Endothelial cell of umbilical vein (primary cell): ENCODE measurements at regions not wholly inside any gene's neighbourhood (a gene's known extent, or its start where the extent isn't known, plus 50 kb on each side); places are given as distances from the start of the nearest gene placed in this dataset.

Source experiments
- BruUV-seq: library from RNA; stranded (reverse); fragments of 400-500 nt; replicated peaks from 2 replicates; lab custom pipeline; 2021; lab: Mats Ljungman, UMichigan
- CTCF ChIA-PET: fragments of 300-600, 350-600 bp; sonication (Branson Sonifier 250); formaldehyde crosslinking; loops from one replicate; lab custom pipeline; 2021; ENCODE audit warnings: antibody characterized with exemption, inconsistent platforms; lab: Charles Lee
- POLR2A ChIA-PET: fragments of 300-600, 350-600 bp; sonication (Branson Sonifier 250); formaldehyde crosslinking; loops from one replicate; lab custom pipeline; 2021; ENCODE audit warnings: antibody characterized with exemption, inconsistent platforms; lab: Charles Lee
- DNase-seq: peaks from one replicate; pipeline ENCODE4 v3.0.0-alpha.2; 2011; ENCODE audit warnings: low read depth, low spot score
- FAIRE-seq: peaks from 2 replicates; lab custom pipeline; 2011; peaks lifted over from hg19 to GRCh38; lab: Jason Lieb, UNC
- H2AFZ ChIP-seq: 2 replicates; pipeline ENCODE4 v1.6.0; 2012; ENCODE audit warnings: low read depth, low read length, control low read depth, inconsistent platforms
- H3K27ac ChIP-seq: 2 replicates; pipeline ENCODE4 v1.5.1; 2011; ENCODE audit warnings: low read depth, mild to moderate bottlenecking, control low read depth, low read length, moderate library complexity; ENCODE audit not compliant: insufficient read depth
- H3K27me3 ChIP-seq, 2 experiments: 2 replicates each; pipeline versions ENCODE4 v1.6.0 to v1.6.1; 2011; ENCODE audit warnings: low read length in 2 of 2, mixed read lengths in 1 of 2; ENCODE audit not compliant: control insufficient read depth in 2 of 2, insufficient read depth in 2 of 2
- H3K36me3 ChIP-seq, 2 experiments: 2 replicates in 1 of 2; 3 replicates in 1 of 2; pipeline ENCODE4 v1.5.1; 2011; ENCODE audit warnings: low read length in 2 of 2, mild to moderate bottlenecking in 1 of 2, moderate library complexity in 1 of 2; ENCODE audit not compliant: control insufficient read depth in 2 of 2, insufficient read depth in 2 of 2; ENCODE audit errors: extremely low read depth in 1 of 2
- H3K4me1 ChIP-seq: 3 replicates; pipeline ENCODE4 v1.5.1; 2011; ENCODE audit warnings: mild to moderate bottlenecking, low read length; ENCODE audit not compliant: control insufficient read depth, insufficient read depth; ENCODE audit errors: extremely low read depth
- H3K4me2 ChIP-seq: 2 replicates; pipeline ENCODE4 v1.6.1; 2011; ENCODE audit warnings: low read length, control low read depth, mixed read lengths; ENCODE audit not compliant: insufficient read depth
- H3K4me3 ChIP-seq, 3 experiments: fragments of 200-600 bp in 1 of 3; sonication (generic), shearing (Covaris generic) in 1 of 3; replicated peaks in 1 of 3; 2 replicates each; pipeline ENCODE4 v1.5.1; 2011 to 2016; ENCODE audit warnings: control low read depth in 3 of 3, low read length in 3 of 3, mild to moderate bottlenecking in 2 of 3, inconsistent platforms in 1 of 3, low read depth in 1 of 3, moderate library complexity in 1 of 3; ENCODE audit not compliant: insufficient read depth in 1 of 3
- H3K79me2 ChIP-seq: 2 replicates; pipeline ENCODE4 v1.6.0; 2012; ENCODE audit warnings: low read length, inconsistent platforms; ENCODE audit not compliant: control insufficient read depth, insufficient read depth
- H3K9ac ChIP-seq: replicated peaks from 2 replicates; pipeline ENCODE3; 2011; ENCODE audit warnings: low read length, control low read depth; ENCODE audit not compliant: insufficient read depth; ENCODE audit errors: extremely low read depth
- H3K9me1 ChIP-seq: replicated peaks from 3 replicates; pipeline ENCODE4 v1.6.0; 2011; ENCODE audit warnings: mild to moderate bottlenecking, low read length; ENCODE audit not compliant: control insufficient read depth, insufficient read depth; ENCODE audit errors: extremely low read depth
- H3K9me3 ChIP-seq: replicated peaks from 2 replicates; pipeline ENCODE4 v1.5.1; 2012; ENCODE audit warnings: low read length, inconsistent platforms; ENCODE audit not compliant: control insufficient read depth, insufficient read depth
- H4K20me1 ChIP-seq: replicated peaks from 2 replicates; pipeline ENCODE3; 2011; ENCODE audit warnings: mild to moderate bottlenecking, low read length; ENCODE audit not compliant: control insufficient read depth, insufficient read depth; ENCODE audit errors: extremely low read depth
- CTCF ChIP-seq, 2 donors: IDR thresholded peaks; 1 replicate in 1 of 2; 2 replicates in 1 of 2; pipeline ENCODE4 v1.5.1; 2011; ENCODE audit warnings: low read length in 2 of 2, mild to moderate bottlenecking in 2 of 2, moderate library complexity in 2 of 2, control low read depth in 1 of 2, inconsistent platforms in 1 of 2, low read depth in 1 of 2; ENCODE audit not compliant: insufficient read depth in 1 of 2; ENCODE audit errors: extremely low read depth in 1 of 2
- EZH2 ChIP-seq: IDR thresholded peaks from 2 replicates; pipeline ENCODE4 v1.6.1; 2012; ENCODE audit warnings: borderline replicate concordance, low read depth, mild to moderate bottlenecking, moderate library complexity, low read length, inconsistent platforms; ENCODE audit not compliant: severe bottlenecking
- FOS ChIP-seq: IDR thresholded peaks from 2 replicates; pipeline ENCODE4 v1.6.1; 2011; ENCODE audit warnings: mild to moderate bottlenecking, low read length, moderate library complexity, borderline replicate concordance; ENCODE audit not compliant: insufficient read depth
- GATA2 ChIP-seq: IDR thresholded peaks from 2 replicates; pipeline ENCODE4 v1.7.0; 2011; ENCODE audit warnings: low read depth, mild to moderate bottlenecking, moderate library complexity, mixed read lengths, low read length; ENCODE audit not compliant: insufficient read length, insufficient read depth
- JUN ChIP-seq: IDR thresholded peaks from 2 replicates; pipeline ENCODE4 v1.6.1; 2011; ENCODE audit warnings: borderline replicate concordance, low read depth; ENCODE audit not compliant: insufficient read length, insufficient read depth
- MAX ChIP-seq: IDR thresholded peaks from 2 replicates; pipeline ENCODE4 v1.6.1; 2011; ENCODE audit not compliant: insufficient read depth, insufficient read length
- MYC ChIP-seq: IDR thresholded peaks from one replicate; pipeline ENCODE4 v1.6.1; 2011; ENCODE audit warnings: mild to moderate bottlenecking, low read depth, low read length
- POLR2A ChIP-seq: IDR thresholded peaks from 2 replicates; pipeline ENCODE4 v1.6.1; 2012; ENCODE audit warnings: low read depth, mild to moderate bottlenecking, control low read depth, low read length
- POLR2AphosphoS5 ChIP-seq: IDR thresholded peaks from 2 replicates; pipeline ENCODE4 v1.6.1; 2012; ENCODE audit warnings: low read depth, mild to moderate bottlenecking, control low read depth, low read length, moderate library complexity; ENCODE audit not compliant: insufficient read depth
- dilution Hi-C: fragments of 300-500 bp; cut with MboI; formaldehyde crosslinking; loops from one replicate; pipeline ENCODE4 v1.15.0; 2019; ENCODE audit warnings: low sequenced_read_pairs; ENCODE audit not compliant: extremely low pct_ligation_motif_present
- intact Hi-C: fragments of 100-400 bp; cut with micrococcal nuclease; formaldehyde crosslinking; loops from one replicate; pipeline ENCODE4 v1.10.0; 2022

DNA sequence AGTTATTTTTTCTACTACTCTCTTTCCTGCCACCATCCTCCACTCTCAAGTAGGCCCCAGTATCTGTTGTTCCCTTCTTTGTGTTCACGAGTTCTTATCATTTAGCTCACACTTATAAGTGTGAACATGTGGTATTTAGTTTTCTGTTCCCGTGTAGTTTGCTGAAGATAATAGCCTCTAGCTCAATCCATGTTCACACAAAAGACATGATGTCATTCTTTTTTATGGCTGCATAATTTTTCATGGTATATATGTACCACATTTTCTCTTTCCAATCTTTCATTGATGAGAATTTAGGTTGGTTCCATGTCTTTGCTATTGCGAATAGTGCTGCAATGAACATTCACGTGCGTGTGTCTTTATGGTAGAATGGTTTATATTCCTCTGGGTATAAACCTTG, 237.9 kb upstream of the FERMT1 start:
- dilution Hi-C loops (no loop called here), intact Hi-C loops (no loop called here)
- ChIA-PET CTCF (no interaction called here), POLR2A (interaction anchor here (0.6 kb wide), 1 partner anchor 155 kb away, joined by 6 read pairs; no protein-coding TSS in a partner anchor)
- Histone ChIP-seq H3K4me3 (no peak overlapping the region), H3K79me2 (no peaks in the 10 kb centered on the region), H3K4me1 (no peaks in the 10 kb centered on the region), H2AFZ (no peak overlapping the region), H3K27me3 (no peaks in the 10 kb centered on the region), H4K20me1 (no peaks in the 10 kb centered on the region), H3K27ac (no peak overlapping the region), H3K9ac (no peak overlapping the region), H3K9me3 (no peaks in the 10 kb centered on the region), H3K9me1 (no peaks in the 10 kb centered on the region), H3K36me3 (no peaks in the 10 kb centered on the region), H3K4me2 (no peak overlapping the region)
- no peak for TF ChIP-seq CTCF (IDR thresholded peaks at IDR 0.05; ENCODE audit: extremely low read depth in 1 of 2, insufficient read depth in 1 of 2, low read depth in 1 of 2, low read length in 2 of 2)
- TF ChIP-seq FOS = no peak
- no TSS peak for BruUV-seq
- DNase-seq = no peak
- FAIRE-seq = no peak

DNA sequence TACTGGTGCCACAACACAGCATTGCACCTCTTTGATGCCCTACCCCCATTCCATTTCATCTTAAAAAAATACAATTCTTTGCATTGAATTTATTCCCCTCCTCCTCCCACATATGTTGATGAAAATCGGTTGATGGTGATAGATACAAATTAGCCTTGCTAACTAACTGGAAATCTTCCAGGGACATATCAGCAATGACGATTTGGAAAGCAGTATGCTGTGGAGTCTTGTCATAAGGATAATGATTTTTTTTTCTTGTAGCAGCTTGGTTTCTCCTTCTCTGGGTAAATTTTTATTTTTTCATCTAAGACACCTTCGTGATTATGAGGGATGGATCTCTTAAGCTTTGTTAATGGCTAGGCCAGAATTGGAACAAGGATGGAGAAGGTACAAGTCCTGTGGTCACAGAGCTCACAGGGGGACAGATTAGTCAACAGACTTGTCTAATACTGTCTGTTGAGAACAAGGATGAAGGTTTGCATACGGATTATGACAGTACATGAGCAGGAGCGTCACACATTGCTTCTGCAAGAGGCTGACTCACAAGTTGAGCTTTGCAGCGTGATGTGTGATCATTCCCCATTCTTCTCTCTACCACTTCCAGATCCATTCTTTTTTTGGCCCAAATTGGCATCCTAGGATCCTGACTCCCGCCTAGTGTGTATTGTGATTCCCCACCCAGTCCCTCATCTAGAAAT, 233.1 kb upstream of the FERMT1 start:
- CTCF ChIA-PET = no interaction called here
- POLR2A ChIA-PET = no interaction called here

More for the DNA sequence above, 233.1 kb upstream of the FERMT1 start:
- Histone ChIP-seq H3K79me2 (no peaks in the 10 kb centered on the region), H3K9me3 (no peaks in the 10 kb centered on the region), H3K9ac (no peak overlapping the region), H3K4me3 (no peak overlapping the region), H3K4me2 (no peak overlapping the region), H3K36me3 (no peaks in the 10 kb centered on the region), H2AFZ (no peak overlapping the region), H3K9me1 (no peaks in the 10 kb centered on the region), H3K27me3 (no peaks in the 10 kb centered on the region), H3K4me1 (no peaks in the 10 kb centered on the region), H3K27ac (no peak overlapping the region), H4K20me1 (no peaks in the 10 kb centered on the region)
- intact Hi-C loops = no loop called here
- DNase-seq = no peak
- no peak for TF ChIP-seq MYC
- TF ChIP-seq EZH2 = no peak
- TF ChIP-seq POLR2AphosphoS5 = no peak
- TF ChIP-seq MAX = no peak
- TF ChIP-seq FOS = no peak
- TF ChIP-seq CTCF (IDR thresholded peaks at IDR 0.05; ENCODE audit: extremely low read depth in 1 of 2, insufficient read depth in 1 of 2, low read depth in 1 of 2, low read length in 2 of 2) = no peak
- TF ChIP-seq POLR2A = no peak
- TF ChIP-seq JUN = no peak
- no peak for TF ChIP-seq GATA2
- no TSS peak for BruUV-seq
- dilution Hi-C loops = no loop called here
- FAIRE-seq = no peak
